RCC 7860 (cell line): ENCODE measurements at regions not wholly inside any gene's neighbourhood (a gene's known extent, or its start where the extent isn't known, plus 50 kb on each side); places are given as distances from the start of the nearest gene placed in this dataset.

Experiments used
- DNase-seq: peaks from one replicate; pipeline ENCODE4 v3.0.0-alpha.2; 2015; ENCODE audit warnings: low spot score
- FAIRE-seq: peaks from 2 replicates; lab custom pipeline; 2012; peaks lifted over from hg19 to GRCh38; lab: Jason Lieb, UNC

- DNase-seq (no peak), FAIRE-seq (no peak)
Observed at GRCh38 chr6:98272060-98272459, 562.3 kb upstream of the POU3F2 start.

GRCh38 chr6:98274691-98275090, 559.7 kb upstream of the POU3F2 start:
- no peak for FAIRE-seq
- no peak for DNase-seq

- no peak for FAIRE-seq
- no peak for DNase-seq
Observed at GRCh38 chr6:98280492-98280891, 553.9 kb upstream of the POU3F2 start.

GRCh38 chr6:98286620-98287019, 547.8 kb upstream of the POU3F2 start:
- no peak for FAIRE-seq
- no peak for DNase-seq

- FAIRE-seq (no peak), DNase-seq (no peak)
Observed at GRCh38 chr6:98287876-98288275, 546.5 kb upstream of the POU3F2 start.

- no peak for FAIRE-seq
- no peak for DNase-seq
Observed at GRCh38 chr6:98292810-98293209, 541.6 kb upstream of the POU3F2 start.

- FAIRE-seq: no peak
- no peak for DNase-seq
Observed at GRCh38 chr6:98295515-98296175, 538.7 kb upstream of the POU3F2 start.

GRCh38 chr6:98308564-98308963, 525.8 kb upstream of the POU3F2 start:
- DNase-seq (no peak), FAIRE-seq (no peak)

GRCh38 chr6:98310443-98310842, 523.9 kb upstream of the POU3F2 start:
- DNase-seq (no peak), FAIRE-seq (no peak)

- DNase-seq (no peak), FAIRE-seq (no peak)
Observed at GRCh38 chr6:98323605-98324004, 510.8 kb upstream of the POU3F2 start.

GRCh38 chr6:98324446-98324845, 509.9 kb upstream of the POU3F2 start:
- DNase-seq (no peak), FAIRE-seq (no peak)

GRCh38 chr6:98325366-98325765, 509.0 kb upstream of the POU3F2 start:
- FAIRE-seq (no peak), DNase-seq (no peak)

GRCh38 chr6:98333273-98333672, 501.1 kb upstream of the POU3F2 start:
- DNase-seq: no peak
- FAIRE-seq: no peak

- FAIRE-seq: no peak
- no peak for DNase-seq
Observed at GRCh38 chr6:98335594-98335993, 498.8 kb upstream of the POU3F2 start.

GRCh38 chr6:98339506-98339905, 494.9 kb upstream of the POU3F2 start:
- DNase-seq: no peak

GRCh38 chr6:98343004-98343403, 491.4 kb upstream of the POU3F2 start:
- no peak for DNase-seq
- no peak for FAIRE-seq

More at GRCh38 chr6:98339506-98339905, 494.9 kb upstream of the POU3F2 start:
- no peak for FAIRE-seq

GRCh38 chr6:98343797-98344196, 490.6 kb upstream of the POU3F2 start:
- DNase-seq (no peak), FAIRE-seq (no peak)

GRCh38 chr6:98352348-98352747, 482.0 kb upstream of the POU3F2 start:
- DNase-seq (no peak), FAIRE-seq (no peak)

- no peak for FAIRE-seq
- no peak for DNase-seq
Observed at GRCh38 chr6:98358173-98358572, 476.2 kb upstream of the POU3F2 start.

GRCh38 chr6:98366371-98366770, 468.0 kb upstream of the POU3F2 start:
- DNase-seq: no peak
- FAIRE-seq: no peak

- FAIRE-seq (no peak), DNase-seq (no peak)
Observed at GRCh38 chr6:98380589-98380988, 453.8 kb upstream of the POU3F2 start.

- DNase-seq: no peak
- FAIRE-seq: no peak
Observed at GRCh38 chr6:98382246-98382645, 452.1 kb upstream of the POU3F2 start.

- DNase-seq (no peak), FAIRE-seq (no peak)
Observed at GRCh38 chr6:98384334-98384733, 450.0 kb upstream of the POU3F2 start.
